LNCaP clone FGC (cell line): ENCODE measurements at regions not wholly inside any gene's neighbourhood (a gene's known extent, or its start where the extent isn't known, plus 50 kb on each side); places are given as distances from the start of the nearest gene placed in this dataset.
A peak's percentile ranks its signal among the peaks of the same experiment; 100 is the strongest.

Experiments used
- DNase-seq: peaks from one replicate; pipeline ENCODE4 v3.0.0-alpha.2; 2011; ENCODE audit warnings: low read depth
- H3K4me3 ChIP-seq: 2 replicates; pipeline ENCODE4 v1.5.1; 2011; ENCODE audit warnings: mild to moderate bottlenecking, low read depth, low read length, control low read depth
- TF ChIP-seq, protein P1 (sequence below): IDR thresholded peaks from 2 replicates; pipeline ENCODE4 v1.5.1; 2012; ENCODE audit warnings: mild to moderate bottlenecking; ENCODE audit not compliant: control insufficient read depth, insufficient read depth; ENCODE audit errors: extremely low read depth

DNA sequence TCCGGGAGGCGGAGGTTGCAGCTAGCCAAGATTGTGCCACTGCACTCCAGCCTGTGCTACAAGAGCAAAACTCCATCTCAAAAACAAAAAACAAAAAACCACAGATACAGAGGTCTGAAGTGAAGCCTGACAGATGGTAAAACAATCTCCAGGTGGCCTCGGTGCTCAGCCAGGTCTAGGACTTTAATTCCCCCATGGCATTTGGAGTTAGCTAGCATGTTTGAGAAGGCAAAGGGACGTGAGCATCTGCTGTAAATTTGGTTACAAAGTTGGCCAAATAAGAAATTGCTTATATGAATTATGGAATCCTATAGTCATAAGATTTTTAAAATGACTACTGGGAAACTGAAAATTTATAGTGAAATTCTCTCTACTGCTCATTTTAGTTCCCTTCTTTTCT, 98.3 kb upstream of the FMN2 start:
- TF ChIP-seq, protein P1, sequence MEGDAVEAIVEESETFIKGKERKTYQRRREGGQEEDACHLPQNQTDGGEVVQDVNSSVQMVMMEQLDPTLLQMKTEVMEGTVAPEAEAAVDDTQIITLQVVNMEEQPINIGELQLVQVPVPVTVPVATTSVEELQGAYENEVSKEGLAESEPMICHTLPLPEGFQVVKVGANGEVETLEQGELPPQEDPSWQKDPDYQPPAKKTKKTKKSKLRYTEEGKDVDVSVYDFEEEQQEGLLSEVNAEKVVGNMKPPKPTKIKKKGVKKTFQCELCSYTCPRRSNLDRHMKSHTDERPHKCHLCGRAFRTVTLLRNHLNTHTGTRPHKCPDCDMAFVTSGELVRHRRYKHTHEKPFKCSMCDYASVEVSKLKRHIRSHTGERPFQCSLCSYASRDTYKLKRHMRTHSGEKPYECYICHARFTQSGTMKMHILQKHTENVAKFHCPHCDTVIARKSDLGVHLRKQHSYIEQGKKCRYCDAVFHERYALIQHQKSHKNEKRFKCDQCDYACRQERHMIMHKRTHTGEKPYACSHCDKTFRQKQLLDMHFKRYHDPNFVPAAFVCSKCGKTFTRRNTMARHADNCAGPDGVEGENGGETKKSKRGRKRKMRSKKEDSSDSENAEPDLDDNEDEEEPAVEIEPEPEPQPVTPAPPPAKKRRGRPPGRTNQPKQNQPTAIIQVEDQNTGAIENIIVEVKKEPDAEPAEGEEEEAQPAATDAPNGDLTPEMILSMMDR, result no peak
- no peak for DNase-seq
- no peak overlapping the region for H3K4me3 ChIP-seq

DNA sequence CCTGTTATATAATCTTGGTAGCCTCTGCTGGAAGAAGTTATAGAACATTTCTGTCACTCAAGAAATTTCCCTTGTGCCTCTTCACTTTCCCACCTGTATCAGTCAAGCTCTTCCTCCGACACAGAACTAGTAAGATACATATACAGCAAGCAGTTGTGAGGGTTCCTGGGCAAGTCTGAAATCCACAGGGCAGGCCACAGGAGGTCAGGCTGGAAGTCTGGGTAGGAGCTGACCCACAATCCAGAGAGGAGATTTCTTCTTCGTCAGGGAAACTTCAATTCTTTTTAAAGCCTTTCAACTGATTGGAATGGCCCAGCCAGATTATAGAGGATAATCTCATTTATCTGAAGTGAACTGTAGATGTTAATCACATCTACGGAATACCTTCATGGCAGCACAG, 96.4 kb upstream of the FMN2 start:
- DNase-seq, result no peak
- no peak overlapping the region for H3K4me3 ChIP-seq
- TF ChIP-seq, protein P1, result no peak

DNA sequence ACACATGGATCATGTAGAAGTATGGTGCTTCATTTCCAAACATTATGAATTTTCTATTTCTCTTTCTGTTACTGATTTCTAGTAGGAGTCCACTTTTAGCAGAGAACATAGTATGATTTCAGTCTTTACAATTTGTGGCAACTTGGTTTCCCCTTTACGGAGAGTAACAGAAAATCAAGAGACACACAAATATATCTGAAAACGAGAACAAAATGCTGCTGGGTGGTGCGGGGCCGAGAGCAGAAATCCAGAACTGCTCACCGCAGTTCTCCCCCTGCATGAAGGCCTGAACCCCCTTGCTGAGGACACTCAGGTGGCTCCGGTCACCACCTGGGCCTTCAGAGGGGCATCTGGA, 94.5 kb upstream of the FMN2 start:
- H3K4me3 ChIP-seq, result no peak overlapping the region
- TF ChIP-seq, protein P1, result no peak
- DNase-seq, result no peak

DNA sequence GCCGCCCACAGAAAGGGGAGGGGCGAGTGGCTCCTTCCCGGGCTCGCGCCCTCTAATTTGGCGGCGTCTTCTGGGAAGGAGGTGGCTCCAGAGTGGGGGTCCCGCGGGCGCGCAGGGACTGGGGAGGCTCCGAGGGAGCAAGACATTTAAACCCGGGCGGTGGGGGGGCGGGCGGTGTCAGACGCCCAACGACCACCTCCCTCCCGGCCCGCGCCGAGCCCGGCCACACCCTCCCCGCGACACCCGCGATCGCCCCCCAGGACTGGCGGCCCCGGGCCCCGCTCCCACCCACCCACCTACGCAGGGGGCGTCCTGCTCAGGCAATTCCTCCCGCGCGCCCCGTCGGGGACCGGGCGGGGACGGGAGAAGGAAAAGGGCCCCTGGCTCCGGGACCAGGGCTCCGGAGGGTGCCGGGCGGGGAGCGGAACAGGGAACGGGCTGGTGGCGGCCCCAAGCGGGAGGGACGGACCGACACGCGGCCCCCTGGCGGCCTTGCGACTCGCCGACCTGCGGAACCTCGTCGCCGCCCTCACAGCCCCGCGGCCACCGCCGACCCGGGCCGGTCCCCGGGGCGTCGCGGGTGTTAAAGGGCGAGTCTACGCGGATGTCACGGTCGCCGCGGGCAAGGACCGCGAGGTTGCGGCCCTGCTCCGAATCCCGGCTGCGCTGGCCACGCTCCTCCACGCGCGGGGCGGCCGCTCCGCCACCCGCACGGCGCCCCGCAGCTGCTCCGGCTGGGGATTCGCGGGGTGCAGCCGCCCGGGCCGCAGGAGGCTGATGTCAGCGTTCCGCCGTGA, 94.0 kb upstream of the FMN2 start:
- no peak overlapping the region for H3K4me3 ChIP-seq

DNA sequence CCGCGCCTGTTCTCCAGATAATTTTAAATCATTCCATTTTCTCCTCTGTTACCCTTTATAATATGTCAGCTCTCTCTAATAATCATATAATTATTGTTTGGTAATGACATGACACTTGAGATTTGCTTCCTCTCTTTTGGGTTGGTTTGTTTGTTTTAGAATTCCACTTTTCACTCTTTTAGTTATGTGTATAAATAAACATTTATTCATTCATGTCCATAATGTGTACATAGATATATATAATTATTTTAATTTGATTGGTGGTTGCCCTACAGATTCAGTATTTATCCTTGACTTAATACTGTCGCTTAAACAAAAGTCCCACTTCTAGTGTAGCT, 93.4 kb upstream of the FMN2 start:
- DNase-seq, result no peak
- TF ChIP-seq, protein P1, result no peak
- H3K4me3 ChIP-seq, result no peak overlapping the region

More for the DNA sequence above, 94.0 kb upstream of the FMN2 start:
- TF ChIP-seq, protein P1, result no peak
- DNase-seq, result no peak

DNA sequence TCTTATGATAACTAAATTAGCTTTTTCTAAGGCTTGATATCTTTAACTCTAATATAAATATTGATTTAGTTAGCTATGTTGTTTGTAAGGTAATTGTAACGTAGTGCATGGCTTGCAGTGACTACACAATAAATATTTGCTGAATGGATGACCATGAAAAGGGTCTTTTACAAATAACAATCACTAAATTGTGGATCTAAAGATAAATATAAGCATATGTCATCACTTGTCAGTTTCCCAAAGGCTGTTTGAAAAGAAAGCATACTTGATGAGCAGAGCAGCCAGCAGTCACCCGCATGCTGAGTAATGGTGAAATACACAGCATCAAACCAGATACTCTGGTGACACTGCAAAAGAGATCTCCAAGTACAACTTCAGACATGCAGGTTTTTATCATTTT, 92.5 kb upstream of the FMN2 start:
- TF ChIP-seq, protein P1, result no peak
- peak; percentile 23 for DNase-seq
- H3K4me3 ChIP-seq, result no peak overlapping the region

DNA sequence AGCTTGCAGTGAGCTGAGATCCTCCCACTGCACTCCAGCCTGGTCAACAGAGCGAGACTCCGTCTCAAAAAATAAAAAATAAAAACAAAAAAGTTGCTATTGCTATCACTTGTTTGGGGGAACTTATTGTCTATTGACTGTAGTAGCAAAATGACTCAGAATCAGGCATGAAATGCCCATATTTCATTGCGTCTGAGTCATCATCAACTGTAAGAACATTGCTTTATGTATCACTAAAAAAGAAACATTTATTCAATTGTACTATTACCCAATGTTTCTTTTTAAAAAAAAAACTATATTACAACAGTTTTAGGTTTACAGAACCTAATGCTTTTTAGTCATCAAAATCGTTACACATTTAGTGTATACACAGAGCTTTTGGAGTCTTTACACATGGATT, 91.0 kb upstream of the FMN2 start:
- DNase-seq, result no peak
- TF ChIP-seq, protein P1, result no peak
- H3K4me3 ChIP-seq, result no peak overlapping the region
